HepG2 (cell line): ENCODE measurements at regions not wholly inside any gene's neighbourhood (a gene's known extent, or its start where the extent isn't known, plus 50 kb on each side); places are given as distances from the start of the nearest gene placed in this dataset.

Source experiments
- ATAC-seq: fragments of 200-7000 bp; cut with Tn5 transposase; 3 replicates; pipeline ENCODE4 v1.9.1; 2020; ENCODE audit warnings: mild to moderate bottlenecking, moderate library complexity
- BruUV-seq: library from RNA; stranded (reverse); fragments of 400-500 nt; replicated peaks from 2 replicates; lab custom pipeline; 2021; lab: Mats Ljungman, UMichigan
- CTCF ChIA-PET: fragments of 300-600 bp; formaldehyde crosslinking; extraction: SDS; loops from one replicate; lab custom pipeline; 2021; ENCODE audit warnings: low total read pairs, inconsistent platforms, low intra/inter-chr PET ratio; lab: Yijun Ruan, JAX
- POLR2A ChIA-PET: fragments of 350-600 bp; sonication (Branson Sonifier 250); formaldehyde crosslinking; loops from one replicate; lab custom pipeline; 2020; ENCODE audit warnings: antibody characterized with exemption, inconsistent platforms; lab: Yijun Ruan, JAX
- DNase-seq: peaks from one replicate; pipeline ENCODE4 v3.0.0-alpha.2; 2015; ENCODE audit warnings: low spot score
- FAIRE-seq: peaks from 3 replicates; lab custom pipeline; 2011; peaks lifted over from hg19 to GRCh38; lab: Jason Lieb, UNC
- H2AFZ ChIP-seq: one replicate; pipeline ENCODE4 v1.6.1; 2011; ENCODE audit warnings: low read length, inconsistent platforms
- H3K27ac ChIP-seq: fragments of 300-600 bp; 3 replicates; pipeline ENCODE4 v1.8.0; 2011; ENCODE audit warnings: mixed run types, mild to moderate bottlenecking, mixed read lengths, low read length, inconsistent platforms; ENCODE audit not compliant: insufficient read depth; ENCODE audit errors: extremely low read length
- H3K27me3 ChIP-seq, 2 experiments: fragments of 200-600 bp in 1 of 2; 2 replicates in 1 of 2; 3 replicates in 1 of 2; pipeline versions ENCODE4 v1.6.0 to v1.8.0; 2011; ENCODE audit warnings: low read length in 2 of 2, mild to moderate bottlenecking in 2 of 2, moderate library complexity in 2 of 2, inconsistent platforms in 1 of 2; ENCODE audit not compliant: insufficient read depth in 2 of 2, control insufficient read depth in 1 of 2
- H3K36me3 ChIP-seq, 2 experiments: fragments of 200-600 bp in 1 of 2; replicated peaks in 1 of 2; 2 replicates in 1 of 2; 3 replicates in 1 of 2; pipeline versions ENCODE4 v1.5.1 to v1.8.0; 2011; ENCODE audit warnings: low read length in 2 of 2, inconsistent platforms in 1 of 2; ENCODE audit not compliant: insufficient read depth in 2 of 2, control insufficient read depth in 1 of 2
- H3K4me1 ChIP-seq: 2 replicates; pipeline ENCODE4 v1.5.1; 2012; ENCODE audit warnings: low read length, inconsistent platforms; ENCODE audit not compliant: insufficient read depth
- H3K4me2 ChIP-seq: 2 replicates; pipeline ENCODE4 v1.6.0; 2011; ENCODE audit warnings: low read depth, low read length, inconsistent platforms
- H3K4me3 ChIP-seq, 3 experiments: fragments of 200-600 bp in 1 of 3; sonication (generic), shearing (Covaris generic) in 1 of 3; replicated peaks in 1 of 3; 2 replicates each; pipeline ENCODE4 v1.5.1; 2011 to 2016; ENCODE audit warnings: low read length in 3 of 3, inconsistent platforms in 2 of 3, low read depth in 2 of 3, mild to moderate bottlenecking in 2 of 3, control low read depth in 1 of 3, mixed read lengths in 1 of 3; ENCODE audit not compliant: insufficient read depth in 1 of 3
- H3K79me2 ChIP-seq: one replicate; pipeline ENCODE4 v1.6.1; 2011; ENCODE audit warnings: low read length, inconsistent platforms; ENCODE audit not compliant: insufficient read depth
- H3K9ac ChIP-seq: 2 replicates; pipeline ENCODE4 v1.6.0; 2011; ENCODE audit warnings: mild to moderate bottlenecking, low read depth, low read length, inconsistent platforms; ENCODE audit not compliant: insufficient read depth
- H3K9me3 ChIP-seq: 2 replicates; pipeline ENCODE4 v1.5.1; 2012; ENCODE audit warnings: mild to moderate bottlenecking, low read length
- H4K20me1 ChIP-seq: 2 replicates; pipeline ENCODE4 v1.6.0; 2011; ENCODE audit warnings: inconsistent platforms, mild to moderate bottlenecking, low read length, moderate library complexity; ENCODE audit not compliant: insufficient read depth
- HNF1B ChIP-seq: sonication (generic); formaldehyde crosslinking; IDR thresholded peaks from 2 replicates; pipeline ENCODE4 v1.5.1; 2020; ENCODE audit warnings: mild to moderate bottlenecking, moderate library complexity, missing genetic modification reagents
- KLF6 ChIP-seq: IDR thresholded peaks from 2 replicates; pipeline ENCODE4 v1.8.0; 2016; ENCODE audit warnings: missing biosample characterization, missing genetic modification reagents
- TGIF2 ChIP-seq: IDR thresholded peaks from 2 replicates; pipeline ENCODE4 v1.6.1; 2016; ENCODE audit warnings: control low read depth, missing compliant biosample characterization
- TOPORS ChIP-seq: sonication (generic); formaldehyde crosslinking; IDR thresholded peaks from 2 replicates; pipeline ENCODE4 v1.8.0; 2023; ENCODE audit warnings: mild to moderate bottlenecking, missing genetic modification reagents
- ZNF253 ChIP-seq: sonication (generic); formaldehyde crosslinking; IDR thresholded peaks from 2 replicates; pipeline ENCODE4 v1.8.0; 2022; ENCODE audit warnings: mild to moderate bottlenecking, missing genetic modification reagents, borderline replicate concordance
- ZNF274 ChIP-seq: sonication (generic); formaldehyde crosslinking; IDR thresholded peaks from 2 replicates; pipeline ENCODE4 v1.5.1; 2020; ENCODE audit warnings: mild to moderate bottlenecking, missing genetic modification reagents
- ZNF317 ChIP-seq: sonication (generic); formaldehyde crosslinking; IDR thresholded peaks from 2 replicates; pipeline ENCODE4 v1.5.0; 2020; ENCODE audit warnings: mild to moderate bottlenecking, missing genetic modification reagents
- ZNF839 ChIP-seq: sonication (generic); formaldehyde crosslinking; IDR thresholded peaks from 2 replicates; pipeline ENCODE4 v1.4.0; 2020; ENCODE audit warnings: missing genetic modification reagents, mild to moderate bottlenecking, borderline replicate concordance
- WGBS: methylation state at CpG from one replicate; pipeline ENCODE4 v1.1.6; 2017; ENCODE audit warnings: low lambda C conversion rate; 5-methylcytosine and 5-hydroxymethylcytosine counted together
- in situ Hi-C: cut with HindIII; loops from 2 replicates; pipeline ENCODE4 v1.10.0; 2017; ENCODE audit warnings: low pct_unique_long_range_greater_than_20kb; ENCODE audit not compliant: extremely low pct_ligation_motif_present
- intact Hi-C: fragments of 100-400 bp; cut with micrococcal nuclease; formaldehyde crosslinking; loops from one replicate; pipeline ENCODE4 v1.10.0; 2022; ENCODE audit not compliant: unreplicated experiment

GRCh38 chr5:86763929-86764328 is 146.2 kb downstream of the COX7C start (continued):
- no peak for TF ChIP-seq ZNF839
- TF ChIP-seq KLF6 (CRISPR knock-in tag) = no peak
- no peak for TF ChIP-seq TOPORS (CRISPR knock-in tag)
- TF ChIP-seq ZNF253 (CRISPR knock-in tag) = no peak

- BruUV-seq = no TSS peak
Measured at GRCh38 chr5:86765778-86766502, 148.2 kb downstream of the COX7C start.

More at GRCh38 chr5:86765778-86766502, 148.2 kb downstream of the COX7C start:
- Histone ChIP-seq H3K4me3 (no peak overlapping the region), H3K4me2 (no peak overlapping the region), H3K9ac (no peak overlapping the region), H3K27me3 (no peaks in the 10 kb centered on the region), H4K20me1 (no peaks in the 10 kb centered on the region), H3K79me2 (no peaks in the 10 kb centered on the region), H3K36me3 (no peaks in the 10 kb centered on the region), H3K9me3 (peaks cover 39% of the 10 kb centered on the region), H2AFZ (no peak overlapping the region), H3K4me1 (no peaks in the 10 kb centered on the region), H3K27ac (no peak overlapping the region)
- TF ChIP-seq ZNF317 (CRISPR knock-in tag) (no peak), ZNF274 (CRISPR knock-in tag) (no peak), HNF1B (CRISPR knock-in tag) (no peak), TGIF2 (CRISPR knock-in tag) (no peak)
- ChIA-PET CTCF (no interaction called here), POLR2A (no interaction called here)
- ATAC-seq = no peak
- intact Hi-C loops (no loop called here), in situ Hi-C loops (no loop called here)
- DNase-seq = no peak
- 3% methylated on average over 3 of the region's 3 CpGs for WGBS
- no peak for FAIRE-seq
